SK-N-SH (cell line): ENCODE measurements at regions not wholly inside any gene's neighbourhood (a gene's known extent, or its start where the extent isn't known, plus 50 kb on each side); places are given as distances from the start of the nearest gene placed in this dataset.
"Not testable (repeated sequence)": the region's sequence is repeated elsewhere in the genome, so short reads cannot be mapped to it uniquely, and the experiment has no call there.

Source experiments
- CTCF ChIA-PET: fragments of 300-600, 350-600 bp; formaldehyde crosslinking; extraction: SDS; loops from one replicate; lab custom pipeline; 2021; lab: Yijun Ruan, JAX
- POLR2A ChIA-PET: fragments of 350-600 bp; sonication (Branson Sonifier 250); formaldehyde crosslinking; extraction: SDS; loops from one replicate; lab custom pipeline; 2020; ENCODE audit warnings: antibody characterized with exemption, inconsistent platforms; lab: Yijun Ruan, JAX
- DNase-seq: peaks from one replicate; pipeline ENCODE4 v3.0.0; 2012
- H2AFZ ChIP-seq: fragments of 200-600 bp; sonication (generic); 2 replicates; pipeline ENCODE4 v1.8.1; 2016; ENCODE audit warnings: antibody characterized with exemption, mild to moderate bottlenecking, low read depth
- H3F3A ChIP-seq: fragments of 200-600 bp; sonication (generic); replicated peaks from 2 replicates; pipeline ENCODE3; 2016; ENCODE audit warnings: antibody characterized with exemption, mild to moderate bottlenecking; ENCODE audit not compliant: insufficient read depth
- H3K27ac ChIP-seq, 2 experiments: fragments of 200-500 bp in 1 of 2; fragments of 200-600 bp in 1 of 2; sonication (Bioruptor generic) in 1 of 2; sonication (generic), shearing (Covaris generic) in 1 of 2; 2 replicates each; pipeline versions ENCODE4 v1.5.1 to v1.6.1; 2014 to 2016; ENCODE audit warnings: low read depth in 2 of 2, inconsistent platforms in 1 of 2, low read length in 1 of 2, mild to moderate bottlenecking in 1 of 2, mixed read lengths in 1 of 2
- H3K27me3 ChIP-seq: fragments of 200-600 bp; sonication (generic), shearing (Covaris generic); 2 replicates; pipeline ENCODE4 v1.6.1; 2016; ENCODE audit warnings: mixed run types; ENCODE audit not compliant: insufficient read depth
- H3K36me3 ChIP-seq, 2 experiments: fragments of 200-500 bp in 1 of 2; fragments of 200-600 bp in 1 of 2; sonication (Bioruptor generic) in 1 of 2; sonication (generic) in 1 of 2; replicated peaks in 1 of 2; 2 replicates each; pipeline versions ENCODE3 to v1.5.1; 2014 to 2016; ENCODE audit warnings: low read length in 1 of 2, mild to moderate bottlenecking in 1 of 2; ENCODE audit not compliant: insufficient read depth in 2 of 2, control insufficient read depth in 1 of 2
- H3K4me1 ChIP-seq, 2 experiments: fragments of 200-500 bp in 1 of 2; fragments of 200-600 bp in 1 of 2; sonication (Bioruptor generic) in 1 of 2; sonication (generic), shearing (Covaris generic) in 1 of 2; 2 replicates each; pipeline versions ENCODE4 v1.5.1 to v1.6.1; 2014 to 2016; ENCODE audit warnings: low read depth in 1 of 2, low read length in 1 of 2, mixed run types in 1 of 2; ENCODE audit not compliant: insufficient read depth in 2 of 2, control insufficient read depth in 1 of 2
- H3K4me2 ChIP-seq: fragments of 200-600 bp; sonication (generic), shearing (Covaris generic); 2 replicates; pipeline ENCODE4 v1.6.1; 2017; ENCODE audit warnings: mixed run types
- H3K4me3 ChIP-seq, 2 experiments: fragments of 200-500 bp in 1 of 2; fragments of 200-600 bp in 1 of 2; sonication (Bioruptor generic) in 1 of 2; sonication (generic), shearing (Covaris generic) in 1 of 2; 2 replicates each; pipeline versions ENCODE4 v1.5.1 to v1.8.1; 2014 to 2016; ENCODE audit warnings: low read depth in 2 of 2, inconsistent platforms in 1 of 2, low read length in 1 of 2, mild to moderate bottlenecking in 1 of 2, mixed read lengths in 1 of 2, moderate library complexity in 1 of 2
- H3K79me2 ChIP-seq: fragments of 200-600 bp; sonication (generic); 2 replicates; pipeline ENCODE4 v1.8.1; 2017; ENCODE audit warnings: mild to moderate bottlenecking; ENCODE audit not compliant: insufficient read depth
- H3K9ac ChIP-seq: fragments of 200-600 bp; sonication (generic); 2 replicates; pipeline ENCODE4 v1.6.1; 2017; ENCODE audit warnings: mixed run types
- H3K9me2 ChIP-seq: fragments of 200-600 bp; sonication (generic); 2 replicates; pipeline ENCODE4 v1.6.1; 2017; ENCODE audit warnings: mixed run types
- H3K9me3 ChIP-seq: fragments of 200-600 bp; sonication (generic); 2 replicates; pipeline ENCODE4 v1.6.1; 2017; ENCODE audit warnings: mixed run types, mild to moderate bottlenecking, moderate library complexity
- H4K20me1 ChIP-seq: fragments of 200-600 bp; sonication (generic); 2 replicates; pipeline ENCODE4 v1.6.1; 2017; ENCODE audit warnings: mild to moderate bottlenecking, mixed run types; ENCODE audit not compliant: insufficient read depth
- ELF1 ChIP-seq: IDR thresholded peaks from 2 replicates; pipeline ENCODE4 v1.4.0; 2012
- EP300 ChIP-seq, 2 experiments: IDR thresholded peaks; 2 replicates each; pipeline versions ENCODE4 v1.4.0 to v1.6.1; 2012; ENCODE audit warnings: borderline replicate concordance in 1 of 2, low read depth in 1 of 2, low read length in 1 of 2
- FOXJ3 ChIP-seq: sonication (generic); formaldehyde crosslinking; IDR thresholded peaks from 2 replicates; pipeline ENCODE4 v1.5.1; 2020; ENCODE audit warnings: mild to moderate bottlenecking, missing genetic modification reagents
- FOXM1 ChIP-seq: IDR thresholded peaks from 2 replicates; pipeline ENCODE4 v1.4.0; 2012; ENCODE audit warnings: low read depth, mild to moderate bottlenecking
- MEF2A ChIP-seq: IDR thresholded peaks from 2 replicates; pipeline ENCODE4 v1.4.0; 2012; ENCODE audit warnings: low read depth, borderline replicate concordance
- NRF1 ChIP-seq: IDR thresholded peaks from 2 replicates; pipeline ENCODE4 v1.6.1; 2012; ENCODE audit warnings: low read depth, mild to moderate bottlenecking, low read length
- PBX3 ChIP-seq: IDR thresholded peaks from 2 replicates; pipeline ENCODE4; 2012
- POLR2AphosphoS5 ChIP-seq: IDR thresholded peaks from 2 replicates; pipeline ENCODE4 v1.6.1; 2012; ENCODE audit warnings: low read depth, low read length
- RAD21 ChIP-seq: IDR thresholded peaks from 2 replicates; pipeline ENCODE4 v1.6.1; 2012; ENCODE audit warnings: mild to moderate bottlenecking, low read length
- RCOR1 ChIP-seq: fragments of 150-350 bp; IDR thresholded peaks from 2 replicates; pipeline ENCODE4 v1.6.1; 2017; ENCODE audit warnings: antibody characterized with exemption, low read length
- RFX5 ChIP-seq: IDR thresholded peaks from 2 replicates; pipeline ENCODE4 v1.6.1; 2012; ENCODE audit warnings: mild to moderate bottlenecking, improper control_type of control experiment, low read length
- SIN3A ChIP-seq: IDR thresholded peaks from 2 replicates; pipeline ENCODE4 v1.6.1; 2012; ENCODE audit warnings: low read depth, mild to moderate bottlenecking, low read length, moderate library complexity, borderline replicate concordance
- SMC3 ChIP-seq: IDR thresholded peaks from 2 replicates; pipeline ENCODE4 v1.6.1; 2012; ENCODE audit warnings: low read depth, low read length, improper control_type of control experiment
- TAF1 ChIP-seq: IDR thresholded peaks from 2 replicates; pipeline ENCODE4 v1.6.1; 2012; ENCODE audit warnings: low read depth, mild to moderate bottlenecking, low read length, moderate library complexity, borderline replicate concordance
- TCF12 ChIP-seq: IDR thresholded peaks from 2 replicates; pipeline ENCODE4 v1.4.0; 2012
- TEAD4 ChIP-seq: IDR thresholded peaks from 2 replicates; pipeline ENCODE4 v1.4.0; 2012; ENCODE audit warnings: mild to moderate bottlenecking, borderline replicate concordance; ENCODE audit not compliant: insufficient read depth
- USF1 ChIP-seq: IDR thresholded peaks from 2 replicates; pipeline ENCODE4 v1.4.0; 2012; ENCODE audit warnings: low read depth, borderline replicate concordance
- WGBS: methylation state at CpG from one replicate; pipeline ENCODE4 v1.1.6; 2017; ENCODE audit warnings: low lambda C conversion rate; 5-methylcytosine and 5-hydroxymethylcytosine counted together
- TF ChIP-seq, protein P1 (sequence below): fragments of 200-600 bp; sonication (generic); IDR thresholded peaks from 2 replicates; pipeline ENCODE4 v1.6.1; 2017; ENCODE audit warnings: antibody characterized with exemption, mild to moderate bottlenecking, moderate library complexity

DNA sequence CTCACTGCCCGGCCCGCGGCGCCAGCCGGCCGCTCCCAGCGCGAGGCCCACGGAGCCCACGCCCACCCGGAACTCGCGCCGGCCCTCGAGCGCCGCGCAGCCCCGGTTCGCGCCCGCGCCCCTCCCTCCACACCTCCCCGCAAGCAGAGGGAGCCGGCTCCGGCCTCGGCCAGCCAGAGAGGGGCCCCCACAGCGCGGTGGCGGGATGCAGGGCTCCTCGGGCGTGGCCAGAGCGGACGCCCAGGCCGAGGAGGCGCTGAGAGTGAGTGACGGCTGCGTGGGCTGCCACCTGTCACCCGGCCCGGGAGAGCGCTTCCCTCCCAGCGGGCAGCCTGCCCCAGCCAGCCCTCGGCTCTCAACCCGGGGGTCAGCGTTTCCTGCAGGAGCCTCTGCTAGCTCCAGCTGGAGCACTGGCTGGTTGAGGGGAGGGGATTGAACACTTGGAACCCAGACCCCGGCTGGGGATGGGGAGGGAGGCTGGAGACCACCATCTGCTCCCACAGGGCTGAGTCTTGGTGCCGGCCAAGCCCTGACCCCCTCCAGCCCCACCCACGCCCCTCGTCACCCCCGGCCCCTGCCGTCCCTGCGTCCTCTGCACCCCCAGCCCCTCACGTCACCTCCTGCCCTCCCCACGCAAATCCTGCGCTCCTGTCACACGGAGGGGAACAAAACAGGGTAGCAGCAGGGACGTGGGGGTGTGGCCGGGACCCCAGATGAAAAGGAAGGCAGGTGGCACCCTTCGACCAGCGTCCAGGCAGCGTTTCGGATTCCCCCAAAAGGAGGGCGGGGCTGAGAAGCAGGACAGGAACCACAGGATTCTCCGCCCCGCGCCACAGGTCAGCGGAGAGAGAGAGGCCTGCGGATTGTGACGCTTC is 157.0 kb downstream of the BRD1 start:
- Histone ChIP-seq H3K79me2 (no peaks in the 10 kb centered on the region), H3K9me3 (no peaks in the 10 kb centered on the region), H3K4me3 (peak overlapping the region in 1 of 2 experiments; percentile 17; a peak in 1 of 4 replicates), H2AFZ (no peak overlapping the region), H4K20me1 (no peaks in the 10 kb centered on the region), H3F3A (no peaks in the 10 kb centered on the region), H3K4me2 (no peak overlapping the region), H3K27me3 (peaks cover 11% of the 10 kb centered on the region; the same call in 1 of the 2 replicates), H3K36me3 (no peaks in the 10 kb centered on the region), H3K9me2 (no peaks in the 10 kb centered on the region), H3K27ac (no peak overlapping the region), H3K9ac (no peak overlapping the region), H3K4me1 (no peaks in the 10 kb centered on the region; a peak in 1 of 4 replicates)
- POLR2A ChIA-PET = no interaction called here
- DNase-seq = peak; percentile 63
- CTCF ChIA-PET = no interaction called here
- WGBS = 7% methylated on average over 24 of the region's 69 CpGs
- TF ChIP-seq NRF1 = no peak
- TF ChIP-seq EP300 (IDR thresholded peaks at IDR 0.05; ENCODE audit: borderline replicate concordance in 1 of 2, low read depth in 1 of 2, low read length in 1 of 2) = no peak
- TF ChIP-seq PBX3 = no peak
- no peak for TF ChIP-seq SMC3
- TF ChIP-seq RCOR1 = no peak
- TF ChIP-seq TCF12 = no peak
- TF ChIP-seq TEAD4 = no peak
- TF ChIP-seq FOXM1 = no peak
- TF ChIP-seq POLR2AphosphoS5 = no peak
- TF ChIP-seq TAF1 = no peak
- TF ChIP-seq RFX5 = no peak
- no peak for TF ChIP-seq USF1
- TF ChIP-seq MEF2A = no peak
- TF ChIP-seq SIN3A = no peak
- TF ChIP-seq FOXJ3 (CRISPR knock-in tag) = no peak
- no peak for TF ChIP-seq ELF1
- no peak for TF ChIP-seq RAD21
- TF ChIP-seq, protein P1, sequence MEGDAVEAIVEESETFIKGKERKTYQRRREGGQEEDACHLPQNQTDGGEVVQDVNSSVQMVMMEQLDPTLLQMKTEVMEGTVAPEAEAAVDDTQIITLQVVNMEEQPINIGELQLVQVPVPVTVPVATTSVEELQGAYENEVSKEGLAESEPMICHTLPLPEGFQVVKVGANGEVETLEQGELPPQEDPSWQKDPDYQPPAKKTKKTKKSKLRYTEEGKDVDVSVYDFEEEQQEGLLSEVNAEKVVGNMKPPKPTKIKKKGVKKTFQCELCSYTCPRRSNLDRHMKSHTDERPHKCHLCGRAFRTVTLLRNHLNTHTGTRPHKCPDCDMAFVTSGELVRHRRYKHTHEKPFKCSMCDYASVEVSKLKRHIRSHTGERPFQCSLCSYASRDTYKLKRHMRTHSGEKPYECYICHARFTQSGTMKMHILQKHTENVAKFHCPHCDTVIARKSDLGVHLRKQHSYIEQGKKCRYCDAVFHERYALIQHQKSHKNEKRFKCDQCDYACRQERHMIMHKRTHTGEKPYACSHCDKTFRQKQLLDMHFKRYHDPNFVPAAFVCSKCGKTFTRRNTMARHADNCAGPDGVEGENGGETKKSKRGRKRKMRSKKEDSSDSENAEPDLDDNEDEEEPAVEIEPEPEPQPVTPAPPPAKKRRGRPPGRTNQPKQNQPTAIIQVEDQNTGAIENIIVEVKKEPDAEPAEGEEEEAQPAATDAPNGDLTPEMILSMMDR = no peak

GRCh38 chr22:49669969-49670455 is 157.7 kb downstream of the BRD1 start:
- H3K9me2 ChIP-seq, H3K79me2 ChIP-seq, H3K36me3 ChIP-seq, H3K27ac ChIP-seq, CTCF ChIA-PET, DNase-seq, H2AFZ ChIP-seq, H3K9me3 ChIP-seq, POLR2A ChIA-PET, H3F3A ChIP-seq, H4K20me1 ChIP-seq, H3K9ac ChIP-seq, H3K4me3 ChIP-seq, H3K4me1 ChIP-seq, H3K4me2 ChIP-seq: not testable (repeated sequence)
- no CpG with 5 or more reads among the region's 33 CpGs for WGBS
- peaks cover 11% of the 10 kb centered on the region; the same call in 1 of the 2 replicates for H3K27me3 ChIP-seq

GRCh38 chr22:49669427-49669968 is 158.2 kb downstream of the BRD1 start:
- H3K9ac ChIP-seq, H3K36me3 ChIP-seq, H3K4me2 ChIP-seq, H3K4me3 ChIP-seq, H3K27ac ChIP-seq, H3K9me3 ChIP-seq, H2AFZ ChIP-seq, H4K20me1 ChIP-seq, H3F3A ChIP-seq, POLR2A ChIA-PET, CTCF ChIA-PET, H3K79me2 ChIP-seq, H3K4me1 ChIP-seq, H3K9me2 ChIP-seq, DNase-seq: not testable (repeated sequence)
- WGBS = 33% methylated on average over 1 of the region's 1 CpG
- H3K27me3 ChIP-seq = peaks cover 11% of the 10 kb centered on the region; the same call in 1 of the 2 replicates
